GM23338 (cell line): ENCODE measurements at regions not wholly inside any gene's neighbourhood (a gene's known extent, or its start where the extent isn't known, plus 50 kb on each side); places are given as distances from the start of the nearest gene placed in this dataset.

Experiments used
- ATAC-seq: fragments of 200-7000 bp; cut with Tn5 transposase; 3 replicates; pipeline ENCODE4 v1.9.1; 2020
- DNase-seq: peaks from one replicate; pipeline ENCODE4 v3.0.0-alpha.2; 2015; ENCODE audit warnings: low spot score
- H2AFZ ChIP-seq: fragments of 200-600 bp; sonication (generic); 2 replicates; pipeline ENCODE4 v1.8.0; 2016; ENCODE audit warnings: antibody characterized with exemption, mild to moderate bottlenecking, moderate library complexity
- H3F3A ChIP-seq: fragments of 200-600 bp; sonication (generic); replicated peaks from 2 replicates; pipeline ENCODE4 v1.8.0; 2017; ENCODE audit warnings: antibody characterized with exemption, mixed run types, low read depth
- H3K27ac ChIP-seq: fragments of 200-600 bp; sonication (generic); 2 replicates; pipeline ENCODE4 v1.6.1; 2016; ENCODE audit warnings: low read depth
- H3K27me3 ChIP-seq: fragments of 200-600 bp; sonication (generic); 2 replicates; pipeline ENCODE4 v1.8.0; 2016; ENCODE audit warnings: mild to moderate bottlenecking, mixed run types, moderate library complexity; ENCODE audit not compliant: insufficient read depth
- H3K36me3 ChIP-seq: fragments of 200-600 bp; sonication (generic); 2 replicates; pipeline ENCODE4 v1.8.0; 2016; ENCODE audit warnings: mild to moderate bottlenecking; ENCODE audit not compliant: insufficient read depth
- H3K4me1 ChIP-seq: fragments of 200-600 bp; sonication (generic); 2 replicates; pipeline ENCODE4 v1.8.0; 2016; ENCODE audit warnings: mild to moderate bottlenecking, moderate library complexity; ENCODE audit not compliant: insufficient read depth
- H3K4me2 ChIP-seq: fragments of 200-600 bp; sonication (generic); 2 replicates; pipeline ENCODE4 v1.7.1; 2017; ENCODE audit warnings: mixed run types
- H3K4me3 ChIP-seq: fragments of 200-600 bp; sonication (generic); 2 replicates; pipeline ENCODE4 v1.6.1; 2016; ENCODE audit warnings: mixed run types
- H3K79me2 ChIP-seq: fragments of 200-600 bp; sonication (generic); replicated peaks from 2 replicates; pipeline ENCODE4 v1.8.0; 2017; ENCODE audit warnings: mild to moderate bottlenecking; ENCODE audit not compliant: insufficient read depth
- H3K9me2 ChIP-seq: fragments of 200-600 bp; sonication (generic); 2 replicates; pipeline ENCODE4 v1.8.0; 2017; ENCODE audit not compliant: insufficient read depth
- H4K20me1 ChIP-seq: fragments of 200-600 bp; sonication (generic); replicated peaks from 2 replicates; pipeline ENCODE4 v1.8.0; 2017; ENCODE audit warnings: mild to moderate bottlenecking; ENCODE audit not compliant: insufficient read depth
- H3K27ac Mint-ChIP-seq: 2 replicates; pipeline ENCODE4 v1.8.0; 2020; ENCODE audit warnings: inconsistent platforms, mild to moderate bottlenecking, moderate library complexity, mixed read lengths
- H3K27me3 Mint-ChIP-seq: 3 replicates; pipeline ENCODE4 v1.8.0; 2022; ENCODE audit warnings: low read depth, mild to moderate bottlenecking, moderate library complexity, mixed read lengths, inconsistent platforms; ENCODE audit not compliant: insufficient read depth, poor library complexity
- H3K36me3 Mint-ChIP-seq: 3 replicates; pipeline ENCODE4 v1.8.0; 2021; ENCODE audit warnings: low read depth, mild to moderate bottlenecking, inconsistent platforms, moderate library complexity, mixed read lengths
- H3K4me1 Mint-ChIP-seq: 3 replicates; pipeline ENCODE4 v1.8.0; 2020; ENCODE audit warnings: mild to moderate bottlenecking, inconsistent platforms, mixed read lengths
- H3K4me3 Mint-ChIP-seq: 3 replicates; pipeline ENCODE4 v1.8.0; 2021; ENCODE audit warnings: moderate library complexity, mild to moderate bottlenecking, inconsistent platforms, mixed read lengths
- H3K9me3 Mint-ChIP-seq: 3 replicates; pipeline ENCODE4 v1.8.0; 2020; ENCODE audit warnings: moderate library complexity, mild to moderate bottlenecking, inconsistent platforms, mixed read lengths
- CREB1 ChIP-seq: fragments of 250-450 bp; sonication (Bioruptor Pico); IDR thresholded peaks from 2 replicates; pipeline ENCODE4 v1.5.0; 2020; ENCODE audit warnings: low read depth, mild to moderate bottlenecking, moderate library complexity
- EZH2phosphoT487 ChIP-seq: fragments of 200-600 bp; sonication (generic); IDR thresholded peaks from one replicate; pipeline ENCODE4 v1.8.1; 2018; ENCODE audit warnings: antibody characterized with exemption; ENCODE audit not compliant: unreplicated experiment
- JUNB ChIP-seq: IDR thresholded peaks from one replicate; pipeline ENCODE4 v1.6.1; 2016; ENCODE audit warnings: antibody characterized with exemption; ENCODE audit not compliant: unreplicated experiment
- NANOG ChIP-seq: IDR thresholded peaks from 2 replicates; pipeline ENCODE4 v1.6.1; 2016; ENCODE audit warnings: antibody characterized with exemption, borderline replicate concordance
- STAT1 ChIP-seq: IDR thresholded peaks from one replicate; pipeline ENCODE4 v1.6.1; 2016; ENCODE audit warnings: antibody characterized with exemption; ENCODE audit not compliant: unreplicated experiment
- ZNF114 ChIP-seq: fragments of 250-450 bp; sonication (Bioruptor Pico); IDR thresholded peaks from 2 replicates; pipeline ENCODE4 v1.5.0; 2020; ENCODE audit warnings: mild to moderate bottlenecking, moderate library complexity
- ZNF331 ChIP-seq: fragments of 250-450 bp; sonication (Bioruptor Pico); IDR thresholded peaks from 2 replicates; pipeline ENCODE4 v1.5.0; 2020; ENCODE audit warnings: low read depth, mild to moderate bottlenecking, moderate library complexity
- TF ChIP-seq, protein P1 (sequence below): fragments of 250-450 bp; sonication (Bioruptor Pico); IDR thresholded peaks from 2 replicates; pipeline ENCODE4 v1.5.0; 2020; ENCODE audit warnings: mild to moderate bottlenecking, moderate library complexity

GRCh38 chr3:6528951-6529350 is 332.0 kb upstream of the GRM7 start:
- Histone ChIP-seq H3K36me3 (peaks cover 3% of the 10 kb centered on the region; the same call in 1 of the 2 replicates), H4K20me1 (no peaks in the 10 kb centered on the region), H3K9me2 (no peaks in the 10 kb centered on the region), H3K27ac (no peak overlapping the region), H2AFZ (no peak overlapping the region), H3K27me3 (no peaks in the 10 kb centered on the region), H3F3A (no peaks in the 10 kb centered on the region), H3K4me1 (no peaks in the 10 kb centered on the region), H3K4me3 (no peak overlapping the region), H3K4me2 (no peak overlapping the region), H3K79me2 (no peaks in the 10 kb centered on the region)
- H3K27me3 Mint-ChIP-seq, result no peaks in the 10 kb centered on the region
- peaks cover 9% of the 10 kb centered on the region; the same call in 2 of the 3 replicates for H3K4me1 Mint-ChIP-seq
- no peak overlapping the region for H3K27ac Mint-ChIP-seq
- peaks cover 75% of the 10 kb centered on the region for H3K9me3 Mint-ChIP-seq
- H3K36me3 Mint-ChIP-seq, result peaks cover 18% of the 10 kb centered on the region
- DNase-seq, result no peak
- no peak for ATAC-seq
- H3K4me3 Mint-ChIP-seq, result no peak overlapping the region
- no peak for TF ChIP-seq CREB1 (CRISPR knock-in tag)
- no peak for TF ChIP-seq ZNF331 (CRISPR knock-in tag)
- no peak for TF ChIP-seq NANOG
- TF ChIP-seq EZH2phosphoT487, result no peak
- no peak for TF ChIP-seq STAT1

- peak overlapping the region; percentile 22; the same call in 1 of the 2 replicates for H3K27ac Mint-ChIP-seq
- H3K9me2 ChIP-seq, result no peaks in the 10 kb centered on the region
- H3K4me2 ChIP-seq, result no peak overlapping the region
- H3K4me1 ChIP-seq, result no peaks in the 10 kb centered on the region
- H3K36me3 ChIP-seq, result peaks cover 3% of the 10 kb centered on the region; the same call in 1 of the 2 replicates
- no peaks in the 10 kb centered on the region for H3K79me2 ChIP-seq
- H3K27me3 ChIP-seq, result no peaks in the 10 kb centered on the region
- H3K27me3 Mint-ChIP-seq, result peaks cover 2% of the 10 kb centered on the region
- H3K36me3 Mint-ChIP-seq, result peaks cover 35% of the 10 kb centered on the region
- H3K4me1 Mint-ChIP-seq, result peaks cover 9% of the 10 kb centered on the region; the same call in 2 of the 3 replicates
- no peaks in the 10 kb centered on the region for H3F3A ChIP-seq
- H3K27ac ChIP-seq, result no peak overlapping the region
- DNase-seq (no peak), ATAC-seq (no peak)
- TF ChIP-seq, protein P1, sequence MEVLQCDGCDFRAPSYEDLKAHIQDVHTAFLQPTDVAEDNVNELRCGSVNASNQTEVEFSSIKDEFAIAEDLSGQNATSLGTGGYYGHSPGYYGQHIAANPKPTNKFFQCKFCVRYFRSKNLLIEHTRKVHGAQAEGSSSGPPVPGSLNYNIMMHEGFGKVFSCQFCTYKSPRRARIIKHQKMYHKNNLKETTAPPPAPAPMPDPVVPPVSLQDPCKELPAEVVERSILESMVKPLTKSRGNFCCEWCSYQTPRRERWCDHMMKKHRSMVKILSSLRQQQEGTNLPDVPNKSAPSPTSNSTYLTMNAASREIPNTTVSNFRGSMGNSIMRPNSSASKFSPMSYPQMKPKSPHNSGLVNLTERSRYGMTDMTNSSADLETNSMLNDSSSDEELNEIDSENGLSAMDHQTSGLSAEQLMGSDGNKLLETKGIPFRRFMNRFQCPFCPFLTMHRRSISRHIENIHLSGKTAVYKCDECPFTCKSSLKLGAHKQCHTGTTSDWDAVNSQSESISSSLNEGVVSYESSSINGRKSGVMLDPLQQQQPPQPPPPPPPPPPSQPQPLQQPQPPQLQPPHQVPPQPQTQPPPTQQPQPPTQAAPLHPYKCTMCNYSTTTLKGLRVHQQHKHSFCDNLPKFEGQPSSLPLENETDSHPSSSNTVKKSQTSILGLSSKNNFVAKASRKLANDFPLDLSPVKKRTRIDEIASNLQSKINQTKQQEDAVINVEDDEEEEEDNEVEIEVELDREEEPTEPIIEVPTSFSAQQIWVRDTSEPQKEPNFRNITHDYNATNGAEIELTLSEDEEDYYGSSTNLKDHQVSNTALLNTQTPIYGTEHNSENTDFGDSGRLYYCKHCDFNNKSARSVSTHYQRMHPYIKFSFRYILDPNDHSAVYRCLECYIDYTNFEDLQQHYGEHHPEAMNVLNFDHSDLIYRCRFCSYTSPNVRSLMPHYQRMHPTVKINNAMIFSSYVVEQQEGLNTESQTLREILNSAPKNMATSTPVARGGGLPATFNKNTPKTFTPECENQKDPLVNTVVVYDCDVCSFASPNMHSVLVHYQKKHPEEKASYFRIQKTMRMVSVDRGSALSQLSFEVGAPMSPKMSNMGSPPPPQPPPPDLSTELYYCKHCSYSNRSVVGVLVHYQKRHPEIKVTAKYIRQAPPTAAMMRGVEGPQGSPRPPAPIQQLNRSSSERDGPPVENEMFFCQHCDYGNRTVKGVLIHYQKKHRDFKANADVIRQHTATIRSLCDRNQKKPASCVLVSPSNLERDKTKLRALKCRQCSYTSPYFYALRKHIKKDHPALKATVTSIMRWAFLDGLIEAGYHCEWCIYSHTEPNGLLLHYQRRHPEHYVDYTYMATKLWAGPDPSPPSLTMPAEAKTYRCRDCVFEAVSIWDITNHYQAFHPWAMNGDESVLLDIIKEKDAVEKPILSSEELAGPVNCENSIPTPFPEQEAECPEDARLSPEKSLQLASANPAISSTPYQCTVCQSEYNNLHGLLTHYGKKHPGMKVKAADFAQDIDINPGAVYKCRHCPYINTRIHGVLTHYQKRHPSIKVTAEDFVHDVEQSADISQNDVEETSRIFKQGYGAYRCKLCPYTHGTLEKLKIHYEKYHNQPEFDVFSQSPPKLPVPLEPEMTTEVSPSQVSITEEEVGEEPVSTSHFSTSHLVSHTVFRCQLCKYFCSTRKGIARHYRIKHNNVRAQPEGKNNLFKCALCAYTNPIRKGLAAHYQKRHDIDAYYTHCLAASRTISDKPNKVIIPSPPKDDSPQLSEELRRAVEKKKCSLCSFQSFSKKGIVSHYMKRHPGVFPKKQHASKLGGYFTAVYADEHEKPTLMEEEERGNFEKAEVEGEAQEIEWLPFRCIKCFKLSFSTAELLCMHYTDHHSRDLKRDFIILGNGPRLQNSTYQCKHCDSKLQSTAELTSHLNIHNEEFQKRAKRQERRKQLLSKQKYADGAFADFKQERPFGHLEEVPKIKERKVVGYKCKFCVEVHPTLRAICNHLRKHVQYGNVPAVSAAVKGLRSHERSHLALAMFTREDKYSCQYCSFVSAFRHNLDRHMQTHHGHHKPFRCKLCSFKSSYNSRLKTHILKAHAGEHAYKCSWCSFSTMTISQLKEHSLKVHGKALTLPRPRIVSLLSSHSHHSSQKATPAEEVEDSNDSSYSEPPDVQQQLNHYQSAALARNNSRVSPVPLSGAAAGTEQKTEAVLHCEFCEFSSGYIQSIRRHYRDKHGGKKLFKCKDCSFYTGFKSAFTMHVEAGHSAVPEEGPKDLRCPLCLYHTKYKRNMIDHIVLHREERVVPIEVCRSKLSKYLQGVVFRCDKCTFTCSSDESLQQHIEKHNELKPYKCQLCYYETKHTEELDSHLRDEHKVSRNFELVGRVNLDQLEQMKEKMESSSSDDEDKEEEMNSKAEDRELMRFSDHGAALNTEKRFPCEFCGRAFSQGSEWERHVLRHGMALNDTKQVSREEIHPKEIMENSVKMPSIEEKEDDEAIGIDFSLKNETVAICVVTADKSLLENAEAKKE, result no peak
- TF ChIP-seq JUNB, result no peak
- no peak for TF ChIP-seq STAT1
- TF ChIP-seq EZH2phosphoT487, result no peak
- no peak for TF ChIP-seq ZNF114 (CRISPR knock-in tag)
- H2AFZ ChIP-seq, result no peak overlapping the region
- H4K20me1 ChIP-seq, result no peaks in the 10 kb centered on the region
- no peak overlapping the region for H3K4me3 ChIP-seq
- no peak overlapping the region for H3K4me3 Mint-ChIP-seq
- peaks cover 76% of the 10 kb centered on the region for H3K9me3 Mint-ChIP-seq
Measured at GRCh38 chr3:6531153-6531552, 329.8 kb upstream of the GRM7 start.
